NAMALWA (cell line): ENCODE measurements at regions not wholly inside any gene's neighbourhood (a gene's known extent, or its start where the extent isn't known, plus 50 kb on each side); places are given as distances from the start of the nearest gene placed in this dataset.
A peak's percentile ranks its signal among the peaks of the same experiment; 100 is the strongest.
"Not testable (repeated sequence)": the region's sequence is repeated elsewhere in the genome, so short reads cannot be mapped to it uniquely, and the experiment has no call there.

ENCODE experiments used
- DNase-seq: peaks from one replicate; pipeline ENCODE4 v3.0.0-alpha.2; 2015; ENCODE audit warnings: low spot score

GRCh38 chr21:35309316-35309715 lies 260.2 kb upstream of the RUNX1 start:
- DNase-seq: no peak

GRCh38 chr21:35303085-35303484 lies 254.0 kb upstream of the RUNX1 start:
- DNase-seq: no peak

DNA sequence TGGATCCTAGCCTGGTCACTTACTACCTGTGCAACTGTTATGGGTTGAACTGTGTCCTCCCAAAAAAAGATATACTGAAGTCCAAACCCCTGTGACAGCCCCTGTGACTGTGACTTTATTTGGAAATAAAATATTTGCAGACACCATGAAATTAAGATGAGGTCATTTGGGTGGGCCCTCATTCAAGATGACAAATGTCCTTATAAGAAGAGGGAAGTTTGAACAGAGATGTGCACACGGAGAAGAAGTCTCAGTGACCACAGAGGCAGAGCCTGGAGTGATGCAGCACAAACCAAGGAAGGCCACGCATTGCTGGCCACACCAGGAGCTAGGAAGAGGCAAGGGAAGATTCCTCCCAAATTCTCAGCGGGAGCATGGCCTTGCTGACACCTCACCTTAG lies 249.7 kb upstream of the RUNX1 start:
- no peak for DNase-seq

DNA sequence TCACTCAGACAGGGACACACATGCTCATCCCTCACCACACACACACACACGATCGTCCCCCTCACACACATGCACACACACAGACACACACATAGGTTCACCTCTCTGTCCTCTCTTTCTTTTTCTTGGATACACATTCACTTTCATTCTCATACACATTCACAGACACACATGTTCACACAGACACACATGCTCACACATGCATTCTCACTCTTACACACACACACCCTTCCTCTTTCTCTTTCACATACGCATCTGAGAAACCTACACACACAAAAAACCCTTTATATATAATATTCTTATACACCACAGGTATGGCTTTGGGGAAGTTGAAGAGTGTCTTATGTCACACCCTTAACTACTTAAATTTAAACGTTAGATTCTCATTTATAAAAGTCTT lies 248.6 kb upstream of the RUNX1 start:
- DNase-seq: no peak

DNA sequence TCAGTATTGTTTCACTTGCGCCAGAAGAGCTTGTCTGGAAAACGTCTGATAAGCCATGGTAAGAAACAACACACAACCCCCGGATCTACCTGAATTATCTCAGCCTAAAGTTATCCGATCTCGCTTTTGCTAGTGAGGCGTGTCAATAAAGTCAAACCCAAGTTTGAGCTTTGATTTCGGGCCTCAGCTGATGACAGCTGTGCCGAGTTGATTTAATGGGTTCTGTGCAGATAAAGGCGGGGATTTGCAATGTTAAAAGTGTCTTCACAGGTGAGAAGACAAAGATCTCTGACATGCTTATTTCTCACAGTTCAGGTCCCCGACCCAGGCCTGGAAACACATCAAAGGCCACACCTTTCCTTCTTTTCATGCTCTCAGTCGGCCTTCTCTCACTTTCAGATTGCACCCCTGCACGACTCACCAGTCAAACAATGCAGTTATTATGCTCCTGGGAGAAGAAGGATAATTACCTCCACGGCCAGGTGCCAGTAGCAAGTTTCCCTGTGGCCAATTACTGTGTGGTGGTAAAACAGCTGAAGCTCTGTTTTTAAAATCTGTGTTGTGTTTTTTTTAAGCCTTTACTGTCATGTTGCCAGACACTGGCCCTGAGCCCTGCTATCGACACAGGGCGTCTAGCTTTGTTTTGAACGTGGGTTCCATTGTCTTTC lies 245.3 kb upstream of the RUNX1 start:
- no peak for DNase-seq

DNA sequence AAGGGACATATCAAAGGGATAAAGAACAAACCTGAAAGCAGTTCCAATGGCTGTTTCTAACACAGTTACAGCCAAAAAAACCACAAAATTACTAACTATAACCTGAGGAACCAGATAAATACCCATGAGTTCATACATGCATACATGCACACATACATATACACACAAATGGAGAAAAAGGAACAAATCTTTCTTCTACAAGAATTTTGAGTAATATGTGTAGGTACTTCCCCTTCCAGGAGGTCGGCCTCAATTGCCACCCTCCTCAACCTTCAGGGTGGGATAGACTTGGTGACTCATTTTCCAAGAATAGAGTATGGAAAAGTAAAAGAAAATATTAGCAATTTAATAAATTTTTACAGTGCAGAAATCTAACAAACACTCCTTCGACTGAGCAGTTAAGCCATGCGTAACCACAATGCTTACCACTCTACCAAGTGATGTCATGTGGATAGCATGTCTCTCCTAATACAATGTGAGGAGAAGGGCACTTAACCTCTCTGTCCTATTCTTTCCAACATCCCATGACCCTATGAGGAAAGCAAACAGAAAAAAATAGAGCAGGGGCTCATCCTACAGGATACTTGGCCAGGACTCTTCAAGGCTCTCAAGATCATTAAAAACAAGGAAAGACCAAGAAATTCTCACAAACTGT lies 243.0 kb upstream of the RUNX1 start:
- peak; percentile 40 for DNase-seq

GRCh38 chr21:35291034-35291433 lies 241.9 kb upstream of the RUNX1 start:
- no peak for DNase-seq

GRCh38 chr21:35288238-35288637 lies 239.1 kb upstream of the RUNX1 start:
- no peak for DNase-seq

- DNase-seq: no peak
These were observed 235.1 kb upstream of the RUNX1 start for GRCh38 chr21:35284199-35284598.

GRCh38 chr21:35282944-35283343 lies 233.8 kb upstream of the RUNX1 start:
- no peak for DNase-seq

DNA sequence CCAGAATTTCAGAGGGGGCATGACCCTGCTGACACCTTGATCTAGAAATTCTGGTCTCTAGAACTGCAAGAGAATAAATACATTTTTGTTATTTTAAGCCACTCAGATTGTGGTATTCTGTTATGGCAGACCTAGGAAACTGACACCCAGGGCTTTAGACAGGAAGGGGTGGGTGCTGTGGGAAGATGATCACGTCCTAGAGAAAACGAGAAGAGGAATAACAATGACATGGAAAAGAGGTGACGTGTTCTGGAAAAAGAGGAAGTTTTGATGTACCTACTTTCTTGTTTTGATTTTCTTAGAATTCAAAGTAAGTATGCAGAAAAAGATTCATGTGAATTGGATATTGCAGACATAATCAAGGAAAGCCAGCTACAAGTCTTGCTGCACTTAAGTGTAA lies 232.9 kb upstream of the RUNX1 start:
- DNase-seq: no peak

DNA sequence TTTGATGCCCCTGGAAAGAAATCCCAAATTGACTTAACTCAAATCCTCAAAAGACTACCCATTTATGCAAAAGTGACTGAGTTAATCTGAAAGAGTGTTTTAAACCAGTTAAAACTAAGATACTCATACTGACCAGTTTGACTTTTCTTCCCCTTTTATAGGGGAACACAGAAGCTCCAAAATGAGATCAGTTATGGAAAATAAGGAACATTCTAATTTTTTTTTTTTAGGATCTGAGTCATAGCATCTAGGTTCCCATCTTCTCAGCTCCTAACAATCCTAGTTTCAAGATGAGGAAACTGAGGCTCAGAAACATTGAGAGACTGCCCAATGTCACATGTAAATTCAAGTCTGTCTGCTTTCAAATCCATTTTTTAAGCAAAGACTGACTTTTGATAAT lies 231.1 kb upstream of the RUNX1 start:
- DNase-seq: no peak

- no peak for DNase-seq
These were observed 226.7 kb upstream of the RUNX1 start for GRCh38 chr21:35275776-35276175.

DNA sequence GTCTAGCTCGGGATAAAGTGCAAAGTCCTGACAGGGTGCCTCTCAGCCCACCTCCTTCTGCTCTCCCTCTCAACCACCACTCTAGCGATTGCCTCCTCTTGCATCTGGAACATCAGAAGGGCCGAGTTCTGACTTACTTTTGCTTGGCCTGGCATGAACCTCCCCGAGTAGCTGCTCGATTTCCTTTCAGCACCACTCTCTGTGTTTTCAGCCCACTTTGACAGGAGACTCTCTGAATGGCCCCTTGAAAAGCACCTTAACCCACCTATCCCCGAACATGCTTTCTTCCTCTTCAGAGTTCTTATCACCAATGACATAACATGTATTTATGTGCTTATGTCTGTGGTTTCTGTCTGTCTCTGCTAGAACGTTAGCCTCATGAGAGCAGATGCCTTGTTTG lies 225.8 kb upstream of the RUNX1 start:
- no peak for DNase-seq

- no peak for DNase-seq
These were observed 225.0 kb upstream of the RUNX1 start for GRCh38 chr21:35274090-35274489.

GRCh38 chr21:35273333-35273732 lies 224.2 kb upstream of the RUNX1 start:
- no peak for DNase-seq

DNA sequence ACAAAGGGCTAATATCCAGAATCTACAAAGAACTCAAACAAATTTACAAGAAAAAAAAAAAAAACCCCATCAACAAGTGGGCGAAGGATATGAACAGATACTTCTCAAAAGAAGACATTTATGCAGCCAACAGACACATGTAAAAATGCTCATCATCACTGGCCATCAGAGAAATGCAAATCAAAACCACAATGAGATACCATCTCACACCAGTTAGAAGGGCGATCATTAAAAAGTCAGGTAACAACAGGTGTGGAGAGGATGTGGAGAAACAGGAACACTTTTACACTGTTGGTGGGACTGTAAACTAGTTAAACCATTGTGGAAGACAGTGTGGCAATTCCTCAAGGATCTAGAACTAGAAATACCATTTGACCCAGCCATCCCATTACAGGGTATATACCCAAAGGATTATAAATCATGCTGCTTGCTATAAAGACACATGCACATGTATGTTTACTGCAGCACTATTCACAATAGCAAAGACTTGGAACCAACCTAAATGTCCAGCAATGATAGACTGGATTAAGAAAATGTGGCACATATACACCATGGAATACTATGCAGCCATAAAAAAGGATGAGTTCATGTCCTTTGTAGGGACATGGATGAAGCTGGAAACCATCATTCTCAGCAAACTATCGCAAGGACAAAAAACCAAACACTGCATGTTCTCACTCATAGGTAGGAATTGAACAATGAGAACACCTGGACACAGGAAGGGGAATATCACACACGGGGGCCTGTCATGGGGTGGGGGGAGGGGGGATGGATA lies 222.4 kb upstream of the RUNX1 start:
- not testable (repeated sequence) for DNase-seq

DNA sequence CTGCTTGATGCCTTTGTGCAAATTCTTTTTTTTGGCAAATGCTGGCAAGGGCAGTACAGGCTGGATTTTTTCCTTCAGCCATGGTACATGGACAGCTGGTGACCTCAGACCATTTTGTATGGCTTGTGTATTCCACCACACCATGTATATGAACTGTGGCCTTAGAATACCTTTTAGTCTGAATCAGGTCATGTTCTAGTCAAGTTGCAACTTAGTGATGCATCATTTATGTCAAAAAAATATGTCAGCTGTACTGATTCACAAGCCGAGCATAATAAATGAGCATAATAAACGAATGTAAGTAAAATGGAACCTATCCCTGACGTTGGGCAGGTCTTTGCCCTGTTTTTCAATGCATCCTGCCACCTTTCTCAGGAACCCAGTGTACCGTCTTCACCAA lies 219.7 kb upstream of the RUNX1 start:
- DNase-seq: no peak

- DNase-seq: no peak
These were observed 219.2 kb upstream of the RUNX1 start for GRCh38 chr21:35268261-35268660.

GRCh38 chr21:35266546-35266945 lies 217.4 kb upstream of the RUNX1 start:
- no peak for DNase-seq

DNA sequence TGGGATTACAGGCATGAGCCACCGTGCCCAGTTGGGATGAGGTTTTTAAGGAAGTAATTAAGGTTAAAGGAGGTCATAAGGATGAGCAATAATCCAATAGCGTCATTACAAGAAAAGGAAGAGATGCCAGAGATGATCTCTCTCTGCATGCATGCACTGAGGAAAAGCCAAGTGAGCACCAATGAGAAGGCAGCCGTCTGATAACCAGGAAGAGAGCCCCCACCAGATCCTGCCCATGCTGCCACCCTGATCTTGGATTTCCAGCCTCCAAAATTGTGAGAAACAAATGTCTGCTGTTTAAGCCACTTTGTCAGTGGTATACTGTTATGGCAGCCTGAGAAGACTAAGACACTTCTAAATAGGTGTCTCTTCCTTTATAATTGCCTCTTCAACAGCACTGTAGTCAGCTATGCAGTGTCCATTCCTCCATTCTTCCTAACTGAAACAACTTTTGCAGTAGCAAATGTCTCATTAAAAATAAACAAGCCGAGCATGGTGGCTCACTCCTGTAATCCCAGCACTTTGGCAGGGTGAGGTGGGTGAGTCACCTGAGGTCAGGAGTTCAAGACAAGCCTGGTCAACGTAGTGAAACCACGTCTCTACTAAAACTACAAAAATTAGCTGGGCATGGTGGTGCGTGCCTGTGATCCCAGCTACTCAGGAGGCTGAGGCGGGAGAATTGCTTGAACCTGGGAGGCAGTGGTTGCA lies 216.2 kb upstream of the RUNX1 start:
- no peak for DNase-seq

- no peak for DNase-seq
These were observed 210.4 kb upstream of the RUNX1 start for GRCh38 chr21:35259457-35259856.

DNA sequence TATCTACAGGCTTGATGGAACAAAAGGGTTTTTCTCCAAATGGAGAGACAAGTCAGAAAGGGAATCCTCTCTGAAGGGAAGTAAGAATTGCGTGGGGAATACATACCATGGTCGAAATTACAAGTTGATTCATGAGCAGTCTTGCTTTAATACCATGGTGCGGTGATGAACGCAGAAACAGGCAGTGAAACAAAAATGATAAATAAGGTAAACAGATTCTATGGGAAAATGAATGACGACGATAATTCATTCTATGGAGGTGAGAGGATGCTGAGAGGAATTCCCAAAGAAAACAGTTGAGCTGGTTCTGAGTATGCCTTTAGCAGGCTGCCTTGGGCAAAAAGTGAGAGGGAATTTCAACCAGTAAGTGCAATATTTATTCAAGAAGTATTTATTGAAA lies 209.4 kb upstream of the RUNX1 start:
- DNase-seq: no peak
